Astrocyte of the cerebellum (primary cell): ENCODE measurements at regions not wholly inside any gene's neighbourhood (a gene's known extent, or its start where the extent isn't known, plus 50 kb on each side); places are given as distances from the start of the nearest gene placed in this dataset.

Experiments
- DNase-seq: peaks from one replicate; pipeline ENCODE4 v3.0.0-alpha.2; 2011; ENCODE audit warnings: low read depth
- H3K4me3 ChIP-seq: 2 replicates; pipeline ENCODE4 v1.5.1; 2011; ENCODE audit warnings: mild to moderate bottlenecking, low read depth, low read length, moderate library complexity
- in situ Hi-C: cut with HindIII; loops from 2 replicates; pipeline ENCODE4 v1.10.0; 2017; ENCODE audit warnings: low sequenced_read_pairs
- TF ChIP-seq, protein P1 (sequence below): IDR thresholded peaks from 2 replicates; pipeline ENCODE4 v1.5.1; 2012; ENCODE audit warnings: low read length, low read depth, moderate library complexity, mild to moderate bottlenecking; ENCODE audit errors: missing control alignments

DNA sequence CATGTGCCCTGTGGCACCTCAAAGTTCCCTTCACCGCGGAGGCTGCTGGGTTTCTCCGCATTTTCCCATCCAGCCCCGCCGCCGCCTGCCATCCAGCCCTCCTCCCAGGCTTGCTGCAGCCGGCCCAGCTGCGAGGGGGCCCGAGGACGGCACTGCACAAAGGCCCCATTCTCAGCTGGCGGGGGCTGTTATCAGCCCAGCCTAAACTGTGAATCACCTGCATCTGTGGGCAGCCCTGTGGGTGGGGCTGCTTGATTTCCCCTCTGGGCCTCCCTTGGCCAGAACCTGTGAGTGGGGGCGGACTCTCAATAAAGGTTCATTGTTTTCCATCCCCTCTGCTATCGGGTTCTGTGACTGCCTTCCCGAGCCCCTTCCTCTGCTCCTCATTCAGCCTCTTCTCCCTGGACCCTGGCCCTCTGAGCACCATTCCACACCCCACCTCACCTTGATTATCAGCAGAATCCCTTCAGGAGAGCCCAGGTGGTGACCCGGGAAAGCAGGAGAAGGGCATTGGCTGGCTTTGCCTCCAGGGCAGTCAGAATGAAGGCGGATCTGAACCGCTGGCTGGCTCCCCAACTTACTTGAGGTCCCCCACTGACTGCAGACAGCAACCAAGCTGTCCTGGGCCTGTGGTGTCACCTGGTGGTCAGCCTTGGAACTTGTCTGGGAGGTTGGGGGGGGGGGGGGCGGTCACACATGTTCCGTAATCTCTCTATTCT lies 204.5 kb downstream of the ZFP36L2 start:
- in situ Hi-C loops, result no loop called here
- H3K4me3 ChIP-seq, result no peak overlapping the region
- no peak for DNase-seq
- TF ChIP-seq, protein P1, sequence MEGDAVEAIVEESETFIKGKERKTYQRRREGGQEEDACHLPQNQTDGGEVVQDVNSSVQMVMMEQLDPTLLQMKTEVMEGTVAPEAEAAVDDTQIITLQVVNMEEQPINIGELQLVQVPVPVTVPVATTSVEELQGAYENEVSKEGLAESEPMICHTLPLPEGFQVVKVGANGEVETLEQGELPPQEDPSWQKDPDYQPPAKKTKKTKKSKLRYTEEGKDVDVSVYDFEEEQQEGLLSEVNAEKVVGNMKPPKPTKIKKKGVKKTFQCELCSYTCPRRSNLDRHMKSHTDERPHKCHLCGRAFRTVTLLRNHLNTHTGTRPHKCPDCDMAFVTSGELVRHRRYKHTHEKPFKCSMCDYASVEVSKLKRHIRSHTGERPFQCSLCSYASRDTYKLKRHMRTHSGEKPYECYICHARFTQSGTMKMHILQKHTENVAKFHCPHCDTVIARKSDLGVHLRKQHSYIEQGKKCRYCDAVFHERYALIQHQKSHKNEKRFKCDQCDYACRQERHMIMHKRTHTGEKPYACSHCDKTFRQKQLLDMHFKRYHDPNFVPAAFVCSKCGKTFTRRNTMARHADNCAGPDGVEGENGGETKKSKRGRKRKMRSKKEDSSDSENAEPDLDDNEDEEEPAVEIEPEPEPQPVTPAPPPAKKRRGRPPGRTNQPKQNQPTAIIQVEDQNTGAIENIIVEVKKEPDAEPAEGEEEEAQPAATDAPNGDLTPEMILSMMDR, result peak; percentile 18

DNA sequence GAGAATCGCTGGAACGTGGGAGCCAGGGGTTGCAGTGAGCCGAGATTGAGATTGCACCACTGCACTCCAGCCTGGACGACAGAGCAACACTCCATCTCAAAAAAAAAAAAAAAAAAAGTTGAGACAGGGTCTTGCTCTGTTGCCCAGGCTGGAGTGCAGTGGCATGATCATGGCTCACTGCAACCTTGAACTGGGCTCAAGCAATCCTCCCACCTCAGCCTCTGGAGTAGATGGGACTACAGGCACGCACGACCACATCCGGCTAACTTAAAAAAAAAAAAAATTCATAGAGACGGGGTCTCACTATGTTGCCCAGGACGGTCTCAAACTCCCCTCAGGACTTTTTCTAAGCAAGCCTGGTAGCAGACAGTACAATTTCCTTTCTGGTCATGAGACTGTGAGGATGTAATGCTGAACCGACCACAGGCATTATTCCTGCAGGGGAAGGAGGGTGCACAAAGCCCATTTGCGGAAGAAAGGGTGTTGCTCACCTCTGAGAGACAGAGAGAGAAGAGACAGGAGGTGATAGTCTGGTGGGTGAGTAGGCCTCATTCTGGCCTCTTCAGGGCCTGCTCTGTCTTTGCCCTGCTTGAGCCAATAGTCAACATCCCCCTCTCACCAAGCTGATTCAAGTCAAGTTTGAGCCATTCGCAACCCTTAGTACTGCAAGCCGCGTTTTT lies 205.3 kb downstream of the ZFP36L2 start:
- in situ Hi-C loops, result no loop called here
- H3K4me3 ChIP-seq, result no peak overlapping the region
- TF ChIP-seq, protein P1, result no peak
- DNase-seq, result no peak

DNA sequence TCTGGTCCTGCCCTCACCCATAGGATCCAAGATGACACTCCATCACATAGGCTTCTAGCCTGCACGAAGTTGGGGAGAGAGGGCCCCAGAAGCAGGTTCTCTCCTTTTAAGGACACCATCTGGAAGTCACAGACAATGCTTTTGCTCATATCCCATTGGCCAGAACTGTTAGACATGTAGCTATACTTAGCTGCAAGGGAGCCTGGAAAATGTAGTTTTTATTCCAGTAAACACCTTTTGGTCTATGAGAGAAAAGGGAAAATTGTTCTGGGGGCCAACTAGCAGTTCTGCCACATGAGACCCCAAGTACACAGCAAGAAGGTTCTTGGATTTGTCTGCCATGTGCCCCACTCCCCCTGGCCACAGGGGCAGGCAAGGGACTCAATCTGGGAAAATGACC lies 206.1 kb downstream of the ZFP36L2 start:
- in situ Hi-C loops, result no loop called here
- TF ChIP-seq, protein P1, result no peak
- no peak overlapping the region for H3K4me3 ChIP-seq
- DNase-seq, result no peak

DNA sequence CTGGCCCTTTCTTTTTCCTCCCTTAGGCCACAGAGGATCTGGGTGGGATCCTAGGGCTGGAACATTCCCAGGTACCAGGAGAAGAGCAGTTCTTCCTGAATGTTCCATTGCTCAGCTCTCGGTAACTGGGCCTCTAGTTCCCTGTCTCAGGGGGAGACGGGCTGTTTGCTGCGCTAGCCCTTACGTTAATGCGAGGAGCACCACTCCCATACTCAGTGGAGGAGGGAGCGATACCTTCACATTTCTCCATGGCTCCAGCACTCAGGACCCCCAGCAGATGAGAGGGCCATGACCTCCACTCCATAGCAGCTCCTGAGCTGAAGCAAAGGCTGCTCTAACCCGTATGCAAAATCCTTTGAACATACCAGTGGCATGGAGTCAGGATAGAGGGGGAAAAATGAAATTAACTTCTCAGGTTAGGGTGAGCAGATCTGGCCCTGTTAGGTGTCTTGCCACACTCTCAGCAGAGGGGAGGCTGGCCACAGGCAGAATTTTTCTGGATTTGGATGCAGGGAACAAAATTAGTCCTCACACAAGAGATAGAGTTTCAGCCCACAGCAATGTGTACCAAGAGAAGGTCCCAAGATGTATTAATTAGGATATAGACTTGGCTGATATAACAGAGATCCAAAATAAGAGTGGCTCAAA lies 206.7 kb downstream of the ZFP36L2 start:
- in situ Hi-C loops, result no loop called here
- no peak for DNase-seq
- no peak overlapping the region for H3K4me3 ChIP-seq
- TF ChIP-seq, protein P1, result no peak

DNA sequence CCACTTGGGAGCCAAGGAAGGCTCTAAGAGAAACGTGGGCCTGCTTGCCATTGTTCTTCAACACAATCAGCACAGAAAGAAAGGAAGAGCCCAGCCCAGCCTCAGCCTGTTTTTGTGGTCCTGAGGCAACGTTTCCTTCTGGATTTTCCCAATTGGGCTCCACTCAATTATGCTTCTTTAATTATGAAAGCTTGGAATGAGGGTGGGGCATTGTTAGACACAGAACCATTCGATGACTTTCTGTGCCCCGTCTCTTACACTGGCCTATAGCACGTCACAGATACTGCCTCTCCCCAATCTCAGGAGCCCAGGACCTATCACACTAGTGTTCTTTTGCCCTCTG lies 207.4 kb downstream of the ZFP36L2 start:
- H3K4me3 ChIP-seq, result no peak overlapping the region
- no peak for DNase-seq
- TF ChIP-seq, protein P1, result no peak
- in situ Hi-C loops, result no loop called here

DNA sequence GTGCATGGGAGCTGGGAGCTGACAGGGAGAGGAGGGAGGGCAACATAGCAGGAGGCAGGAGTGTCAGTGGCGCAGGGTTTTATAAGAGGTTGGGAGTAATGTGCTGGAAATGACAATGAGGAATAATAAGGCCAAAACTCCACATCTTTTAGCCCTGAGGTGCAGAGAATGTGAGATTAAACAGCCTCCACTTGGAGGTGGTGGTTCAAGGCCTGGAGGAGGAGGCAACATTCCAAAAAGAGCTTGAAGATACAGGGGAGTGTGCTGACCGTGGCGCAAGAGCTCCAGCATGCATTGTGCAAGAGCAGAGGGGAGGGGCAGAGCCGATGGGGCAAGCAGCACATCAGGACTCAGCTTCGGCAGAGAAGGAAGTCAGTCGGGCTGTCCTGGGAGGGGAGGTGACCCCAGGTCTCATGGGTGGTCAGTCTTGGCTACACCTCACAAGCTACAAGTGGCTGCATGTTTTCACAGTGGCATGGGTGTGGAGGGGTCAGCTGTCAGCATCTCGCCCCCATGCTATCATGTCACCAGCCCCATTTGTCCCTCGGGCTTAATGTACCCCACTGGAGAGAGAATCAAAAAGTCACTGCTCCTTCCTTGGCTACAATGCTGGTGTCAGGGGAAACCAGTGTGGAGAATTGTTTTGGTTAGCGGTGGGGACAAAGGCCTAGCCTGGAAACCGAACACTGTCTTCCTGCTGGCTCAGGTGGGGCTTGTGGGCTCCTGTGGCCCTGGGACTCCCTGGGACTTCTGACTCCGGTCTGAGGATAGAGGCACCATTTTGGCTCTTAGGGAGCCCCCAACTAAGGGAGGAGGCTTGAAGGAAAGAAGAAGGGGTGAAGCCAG lies 208.0 kb downstream of the ZFP36L2 start:
- TF ChIP-seq, protein P1, result no peak
- in situ Hi-C loops, result no loop called here
- H3K4me3 ChIP-seq, result no peak overlapping the region
- DNase-seq, result no peak
